H9 (cell line): ENCODE measurements at regions not wholly inside any gene's neighbourhood (a gene's known extent, or its start where the extent isn't known, plus 50 kb on each side); places are given as distances from the start of the nearest gene placed in this dataset.

Experiments used
- DNase-seq: peaks from one replicate; pipeline ENCODE4 v3.0.0-alpha.2; 2017
- H2AFZ ChIP-seq: one replicate; pipeline ENCODE4 v1.6.1; 2013; ENCODE audit warnings: mild to moderate bottlenecking, low read length, control low read depth, moderate library complexity
- H2AK5ac ChIP-seq: 2 replicates; pipeline ENCODE4 v1.6.1; 2013; ENCODE audit warnings: low read length, control low read depth, mixed read lengths; ENCODE audit not compliant: insufficient read length
- H2BK120ac ChIP-seq: one replicate; pipeline ENCODE4 v1.6.1; 2013; ENCODE audit warnings: low read depth, mild to moderate bottlenecking, low read length, control low read depth, inconsistent platforms; ENCODE audit not compliant: poor library complexity, severe bottlenecking
- H2BK12ac ChIP-seq: 2 replicates; pipeline ENCODE4 v1.6.1; 2013; ENCODE audit warnings: low read length, control low read depth, mixed read lengths, low read depth; ENCODE audit not compliant: insufficient read length
- H2BK15ac ChIP-seq: 2 replicates; pipeline ENCODE4 v1.6.1; 2013; ENCODE audit warnings: low read depth, low read length, control low read depth
- H2BK20ac ChIP-seq: one replicate; pipeline ENCODE4 v1.6.1; 2013; ENCODE audit warnings: low read depth, mild to moderate bottlenecking, low read length, control low read depth, inconsistent platforms; ENCODE audit not compliant: poor library complexity, severe bottlenecking
- H2BK5ac ChIP-seq: 2 replicates; pipeline ENCODE4 v1.6.1; 2013; ENCODE audit warnings: low read length, control low read depth, mixed read lengths; ENCODE audit not compliant: insufficient read length
- H3K14ac ChIP-seq: 2 replicates; pipeline ENCODE4 v1.6.1; 2013; ENCODE audit warnings: low read length, control low read depth; ENCODE audit not compliant: insufficient read depth
- H3K18ac ChIP-seq: 2 replicates; pipeline ENCODE4 v1.6.1; 2013; ENCODE audit warnings: low read depth, mild to moderate bottlenecking, mixed read lengths, low read length, control low read depth; ENCODE audit not compliant: insufficient read length
- H3K23ac ChIP-seq: 2 replicates; pipeline ENCODE4 v1.6.1; 2013; ENCODE audit warnings: low read length, control low read depth, mixed read lengths, low read depth; ENCODE audit not compliant: insufficient read length
- H3K23me2 ChIP-seq: 2 replicates; pipeline ENCODE4 v1.6.1; 2013; ENCODE audit warnings: low read depth, mild to moderate bottlenecking, mixed read lengths, low read length, control low read depth; ENCODE audit not compliant: insufficient read length, poor library complexity, severe bottlenecking
- H3K27ac ChIP-seq: 2 replicates; pipeline ENCODE4 v1.5.1; 2013; ENCODE audit warnings: low read length, control low read depth, mixed read lengths, low read depth; ENCODE audit not compliant: insufficient read length
- H3K27me3 ChIP-seq: 2 replicates; pipeline ENCODE4 v1.6.1; 2013; ENCODE audit warnings: low read length, control low read depth, inconsistent platforms; ENCODE audit not compliant: insufficient read depth
- H3K4ac ChIP-seq: 2 replicates; pipeline ENCODE4 v1.6.1; 2013; ENCODE audit warnings: low read depth, mild to moderate bottlenecking, control low read depth, inconsistent platforms, low read length, moderate library complexity
- H3K4me1 ChIP-seq: 2 replicates; pipeline ENCODE4 v1.6.1; 2013; ENCODE audit warnings: low read length, control low read depth, inconsistent platforms; ENCODE audit not compliant: insufficient read depth
- H3K4me2 ChIP-seq: 2 replicates; pipeline ENCODE4 v1.6.1; 2013; ENCODE audit warnings: low read length, control low read depth, mixed read lengths; ENCODE audit not compliant: insufficient read length, insufficient read depth
- H3K56ac ChIP-seq: 2 replicates; pipeline ENCODE4 v1.6.1; 2013; ENCODE audit warnings: low read depth, mild to moderate bottlenecking, mixed read lengths, low read length, control low read depth; ENCODE audit not compliant: insufficient read length
- H3K79me1 ChIP-seq: 2 replicates; pipeline ENCODE4 v1.6.1; 2013; ENCODE audit warnings: low read depth, mild to moderate bottlenecking, moderate library complexity, low read length, control low read depth, inconsistent platforms; ENCODE audit not compliant: insufficient read depth, poor library complexity, severe bottlenecking
- H3K79me2 ChIP-seq: 2 replicates; pipeline ENCODE4 v1.6.1; 2013; ENCODE audit warnings: low read length, control low read depth, inconsistent platforms; ENCODE audit not compliant: insufficient read depth
- H3K9ac ChIP-seq: 2 replicates; pipeline ENCODE4 v1.6.1; 2013; ENCODE audit warnings: low read length, control low read depth, mixed read lengths; ENCODE audit not compliant: insufficient read length; ENCODE audit errors: extremely low read depth
- H3K9me3 ChIP-seq: one replicate; pipeline ENCODE4 v1.6.1; 2013; ENCODE audit warnings: low read depth, low read length, inconsistent platforms; ENCODE audit not compliant: control insufficient read depth
- H3T11ph ChIP-seq: one replicate; pipeline ENCODE4 v1.6.1; 2013; ENCODE audit warnings: mild to moderate bottlenecking, low read length, control low read depth, inconsistent platforms
- H4K20me1 ChIP-seq: one replicate; pipeline ENCODE4 v1.6.1; 2013; ENCODE audit not compliant: control insufficient read depth, insufficient read length, insufficient read depth
- H4K5ac ChIP-seq: 2 replicates; pipeline ENCODE4 v1.6.1; 2013; ENCODE audit warnings: low read depth, mild to moderate bottlenecking, mixed read lengths, low read length, control low read depth; ENCODE audit not compliant: insufficient read length
- H4K8ac ChIP-seq: replicated peaks from 2 replicates; pipeline ENCODE4 v1.6.1; 2013; ENCODE audit warnings: low read length, control low read depth, mixed read lengths, low read depth; ENCODE audit not compliant: insufficient read length
- H4K91ac ChIP-seq: 2 replicates; pipeline ENCODE4 v1.6.1; 2013; ENCODE audit warnings: low read depth, mild to moderate bottlenecking, moderate library complexity, mixed read lengths, low read length, control low read depth; ENCODE audit not compliant: insufficient read length
- H3K27ac Mint-ChIP-seq, 3 experiments: 2 replicates in 2 of 3; 3 replicates in 1 of 3; pipeline ENCODE4 v1.8.0; 2020 to 2021; ENCODE audit warnings: mixed read lengths in 3 of 3, mild to moderate bottlenecking in 1 of 3, moderate library complexity in 1 of 3
- H3K27me3 Mint-ChIP-seq: 2 replicates; pipeline ENCODE4 v1.8.0; 2021; ENCODE audit warnings: low read depth, mild to moderate bottlenecking, moderate library complexity, mixed read lengths
- H3K36me3 Mint-ChIP-seq, 3 experiments: 2 replicates in 2 of 3; 3 replicates in 1 of 3; pipeline ENCODE4 v1.8.0; 2020 to 2021; ENCODE audit warnings: low read depth in 3 of 3, mixed read lengths in 3 of 3; ENCODE audit not compliant: insufficient read depth in 1 of 3
- H3K4me1 Mint-ChIP-seq, 2 experiments: 2 replicates each; pipeline ENCODE4 v1.8.0; 2020; ENCODE audit warnings: mixed read lengths in 2 of 2
- H3K4me3 Mint-ChIP-seq, 2 experiments: 2 replicates in 1 of 2; 3 replicates in 1 of 2; pipeline ENCODE4 v1.8.0; 2020 to 2021; ENCODE audit warnings: mild to moderate bottlenecking in 2 of 2, mixed read lengths in 2 of 2, moderate library complexity in 1 of 2
- H3K9me3 Mint-ChIP-seq, 2 experiments: 2 replicates in 1 of 2; 3 replicates in 1 of 2; pipeline ENCODE4 v1.8.0; 2020; ENCODE audit warnings: mild to moderate bottlenecking in 2 of 2, mixed read lengths in 2 of 2, moderate library complexity in 1 of 2
- CTCF ChIP-seq: fragments of 200-600 bp; sonication (generic); conservative IDR thresholded peaks from 3 replicates; pipeline ENCODE4 v1.8.0; 2021; ENCODE audit warnings: antibody characterized with exemption, mild to moderate bottlenecking
- WGBS: extraction: QIAGEN DNeasy Blood & Tissue Kit; methylation state at CpG from one replicate; pipeline ENCODE4 v1.1.7; 2013; ENCODE audit warnings: missing lambda C conversion rate, low lambda C conversion rate, mixed read lengths; ENCODE audit not compliant: insufficient read length; ENCODE audit errors: extremely low coverage; 5-methylcytosine and 5-hydroxymethylcytosine counted together

DNA sequence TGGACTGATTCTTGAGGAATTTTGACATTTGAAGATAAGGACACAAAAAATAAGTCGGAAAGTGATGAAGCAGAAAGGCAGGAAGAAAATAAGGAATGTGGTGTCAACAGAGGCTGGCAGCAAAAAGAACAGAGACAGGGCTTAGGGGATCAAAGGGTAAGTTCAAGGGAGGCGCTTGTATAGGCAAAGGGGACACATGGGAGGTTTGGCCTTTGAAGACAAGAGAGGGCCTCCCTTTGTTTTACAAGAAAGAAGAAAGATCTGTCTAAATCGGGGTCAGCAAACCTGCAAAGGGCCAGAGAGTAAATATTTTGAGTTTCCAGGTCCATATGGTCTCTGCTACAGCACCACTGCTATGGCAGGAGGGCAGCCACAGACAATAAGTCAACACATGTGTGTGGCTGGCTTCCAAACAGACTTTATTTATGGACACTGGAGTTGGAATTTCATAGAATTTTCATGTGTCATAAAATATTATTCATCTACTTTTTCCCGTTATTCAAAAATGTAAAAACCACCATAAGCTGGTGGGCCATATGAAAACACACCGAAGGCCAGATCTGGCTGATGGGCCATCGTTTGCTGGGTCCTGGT, 112.0 kb upstream of the FBXL7 start:
- no peak overlapping the region for H3K14ac ChIP-seq
- H4K5ac ChIP-seq = no peak overlapping the region
- no peak overlapping the region for H3K27ac ChIP-seq
- no peaks in the 10 kb centered on the region; a peak in 1 of 5 replicates for H3K9me3 Mint-ChIP-seq
- no peak overlapping the region for H3K23ac ChIP-seq
- H3K23me2 ChIP-seq = peaks cover 2% of the 10 kb centered on the region
- no peak for TF ChIP-seq CTCF
- H2BK15ac ChIP-seq = no peak overlapping the region
- no peak overlapping the region for H3T11ph ChIP-seq
- H2BK12ac ChIP-seq = no peak overlapping the region
- H2BK20ac ChIP-seq = no peak overlapping the region
- H3K27ac Mint-ChIP-seq = 0 out of 7 replicates have a peak overlapping the region, but pooled peaks of 1 of the 3 experiments have one; percentile 3
- H3K79me1 ChIP-seq = no peaks in the 10 kb centered on the region
- H3K4me3 Mint-ChIP-seq = no peak overlapping the region
- no peak for DNase-seq
- no peak overlapping the region for H3K18ac ChIP-seq
- no peaks in the 10 kb centered on the region for H3K27me3 Mint-ChIP-seq
- no peaks in the 10 kb centered on the region for H3K27me3 ChIP-seq
- peaks cover 6 to 7% of the 10 kb centered on the region in 2 experiments for H3K4me1 Mint-ChIP-seq
- no peak overlapping the region for H3K4me2 ChIP-seq
- H4K20me1 ChIP-seq = no peaks in the 10 kb centered on the region
- no peak overlapping the region for H2BK5ac ChIP-seq
- no peak overlapping the region for H4K8ac ChIP-seq
- peaks cover 0 to under 1% (median 0%) of the 10 kb centered on the region in 3 experiments; a peak in 1 of 7 replicates for H3K36me3 Mint-ChIP-seq
- WGBS = no CpG with 5 or more reads among the region's 6 CpGs
- H2AK5ac ChIP-seq = no peak overlapping the region
- H3K4ac ChIP-seq = no peak overlapping the region
- H2AFZ ChIP-seq = no peak overlapping the region
- no peak overlapping the region for H4K91ac ChIP-seq
- H3K4me1 ChIP-seq = no peaks in the 10 kb centered on the region
- H3K79me2 ChIP-seq = no peaks in the 10 kb centered on the region
- no peak overlapping the region for H2BK120ac ChIP-seq
- H3K9ac ChIP-seq = no peak overlapping the region
- no peaks in the 10 kb centered on the region for H3K9me3 ChIP-seq
- no peak overlapping the region for H3K56ac ChIP-seq
